Erythroblast (primary cell): ENCODE measurements at regions not wholly inside any gene's neighbourhood (a gene's known extent, or its start where the extent isn't known, plus 50 kb on each side); places are given as distances from the start of the nearest gene placed in this dataset.

Experiments used
- GATA1 ChIP-seq: IDR thresholded peaks from 2 replicates; pipeline ENCODE4 v1.6.1; 2011; ENCODE audit warnings: low read depth, mild to moderate bottlenecking, control low read depth, low read length, moderate library complexity
- POLR2A ChIP-seq: IDR thresholded peaks from 2 replicates; pipeline ENCODE4 v1.6.1; 2011; ENCODE audit warnings: mild to moderate bottlenecking, low read length

- no peak for TF ChIP-seq POLR2A
- no peak for TF ChIP-seq GATA1
Observed at GRCh38 chr20:57943291-57943690, 233.5 kb upstream of the PMEPA1 start.
